CD8-positive, alpha-beta memory T cell (primary cell): ENCODE measurements at regions not wholly inside any gene's neighbourhood (a gene's known extent, or its start where the extent isn't known, plus 50 kb on each side); places are given as distances from the start of the nearest gene placed in this dataset.

Experiments
- CTCF ChIA-PET: fragments of 350-600 bp; sonication (Branson Sonifier 250); formaldehyde crosslinking; loops from one replicate; lab custom pipeline; 2021; ENCODE audit warnings: antibody characterized with exemption; lab: Charles Lee
- POLR2A ChIA-PET: fragments of 350-600 bp; sonication (Branson Sonifier 250); formaldehyde crosslinking; loops from one replicate; lab custom pipeline; 2021; ENCODE audit warnings: antibody characterized with exemption; lab: Charles Lee
- DNase-seq, 5 donors: peaks; one replicate each; pipeline versions ENCODE4 v3.0.0 to v3.0.0-alpha.2; 2020 to 2022; ENCODE audit warnings: mixed read lengths in 1 of 5
- H3K27ac ChIP-seq: one replicate; pipeline ENCODE4 v1.7.0; 2013; ENCODE audit warnings: low read depth, mild to moderate bottlenecking, low read length, moderate library complexity
- H3K27me3 ChIP-seq: 2 replicates; pipeline ENCODE4 v1.7.0; 2013; ENCODE audit warnings: low read length, mild to moderate bottlenecking; ENCODE audit not compliant: insufficient read depth, poor library complexity, severe bottlenecking
- H3K36me3 ChIP-seq: 2 replicates; pipeline ENCODE4 v1.7.0; 2013; ENCODE audit warnings: mild to moderate bottlenecking, low read length, moderate library complexity; ENCODE audit not compliant: insufficient read depth
- H3K4me1 ChIP-seq: 2 replicates; pipeline ENCODE4 v1.7.0; 2013; ENCODE audit warnings: mild to moderate bottlenecking, low read length, moderate library complexity; ENCODE audit not compliant: insufficient read depth
- H3K4me3 ChIP-seq: 2 replicates; pipeline ENCODE4 v1.7.0; 2013; ENCODE audit warnings: mild to moderate bottlenecking, low read length
- H3K9me3 ChIP-seq: 2 replicates; pipeline ENCODE4 v1.7.0; 2013; ENCODE audit warnings: mild to moderate bottlenecking, low read length
- H3K27ac Mint-ChIP-seq, 8 donors: one replicate each; pipeline ENCODE4 v1.8.0; 2020 to 2021; ENCODE audit warnings: mixed read lengths in 8 of 8, mild to moderate bottlenecking in 6 of 8, inconsistent platforms in 3 of 8, moderate library complexity in 3 of 8
- H3K27me3 Mint-ChIP-seq, 2 donors: one replicate each; pipeline ENCODE4 v1.8.0; 2020 to 2021; ENCODE audit warnings: mixed read lengths in 2 of 2, mild to moderate bottlenecking in 1 of 2, moderate library complexity in 1 of 2
- H3K36me3 Mint-ChIP-seq, 3 donors: one replicate each; pipeline ENCODE4 v1.8.0; 2020 to 2021; ENCODE audit warnings: mixed read lengths in 3 of 3, inconsistent platforms in 1 of 3, mild to moderate bottlenecking in 1 of 3
- H3K4me1 Mint-ChIP-seq, 3 donors: one replicate each; pipeline ENCODE4 v1.8.0; 2020 to 2021; ENCODE audit warnings: mixed read lengths in 3 of 3, inconsistent platforms in 1 of 3, mild to moderate bottlenecking in 1 of 3
- H3K4me3 Mint-ChIP-seq, 7 donors: one replicate each; pipeline ENCODE4 v1.8.0; 2020 to 2021; ENCODE audit warnings: mixed read lengths in 7 of 7, mild to moderate bottlenecking in 6 of 7, moderate library complexity in 4 of 7, inconsistent platforms in 2 of 7
- H3K9me3 Mint-ChIP-seq, 5 donors: one replicate each; pipeline ENCODE4 v1.8.0; 2020 to 2022; ENCODE audit warnings: mixed read lengths in 5 of 5, mild to moderate bottlenecking in 3 of 5, moderate library complexity in 2 of 5, inconsistent platforms in 1 of 5

GRCh38 chr15:91609231-91609630 lies 244.3 kb upstream of the SLCO3A1 start:
- Histone ChIP-seq H3K4me1 (no peaks in the 10 kb centered on the region), H3K4me3 (no peak overlapping the region), H3K27ac (no peak overlapping the region), H3K36me3 (no peaks in the 10 kb centered on the region), H3K9me3 (no peaks in the 10 kb centered on the region), H3K27me3 (no peaks in the 10 kb centered on the region)
- no peaks in the 10 kb centered on the region for H3K4me1 Mint-ChIP-seq
- no peak overlapping the region for H3K27ac Mint-ChIP-seq
- no peak for DNase-seq
- no peak overlapping the region for H3K4me3 Mint-ChIP-seq
- peaks cover 0 to 4% (median 0%) of the 10 kb centered on the region in 5 donors for H3K9me3 Mint-ChIP-seq
- H3K27me3 Mint-ChIP-seq, result peaks cover 1 to 14% of the 10 kb centered on the region in 2 donors
- ChIA-PET POLR2A (no interaction called here), CTCF (no interaction called here)
- no peaks in the 10 kb centered on the region for H3K36me3 Mint-ChIP-seq

- Histone ChIP-seq H3K4me1 (no peaks in the 10 kb centered on the region), H3K27ac (no peak overlapping the region), H3K9me3 (no peaks in the 10 kb centered on the region), H3K4me3 (no peak overlapping the region), H3K36me3 (no peaks in the 10 kb centered on the region), H3K27me3 (no peaks in the 10 kb centered on the region)
- Mint-ChIP-seq H3K4me1 (no peaks in the 10 kb centered on the region), H3K27ac (no peak overlapping the region), H3K27me3 (peaks cover 1 to 11% of the 10 kb centered on the region in 2 donors), H3K36me3 (no peaks in the 10 kb centered on the region), H3K4me3 (no peak overlapping the region), H3K9me3 (peaks cover 0 to 4% (median 0%) of the 10 kb centered on the region in 5 donors)
- ChIA-PET CTCF (no interaction called here), POLR2A (no interaction called here)
- DNase-seq, result no peak
These were observed 243.5 kb upstream of the SLCO3A1 start for GRCh38 chr15:91609966-91610365.

GRCh38 chr15:91611561-91612323 lies 241.8 kb upstream of the SLCO3A1 start:
- Mint-ChIP-seq H3K4me3 (no peak overlapping the region), H3K4me1 (no peaks in the 10 kb centered on the region), H3K27me3 (peaks cover 1 to 13% of the 10 kb centered on the region in 2 donors), H3K9me3 (peaks cover 0 to 5% (median 0%) of the 10 kb centered on the region in 5 donors), H3K36me3 (no peaks in the 10 kb centered on the region), H3K27ac (no peak overlapping the region)
- no peaks in the 10 kb centered on the region for H3K9me3 ChIP-seq
- no peak for DNase-seq
- H3K4me1 ChIP-seq, result no peaks in the 10 kb centered on the region
- H3K36me3 ChIP-seq, result no peaks in the 10 kb centered on the region
- H3K4me3 ChIP-seq, result no peak overlapping the region
- no peak overlapping the region for H3K27ac ChIP-seq
- POLR2A ChIA-PET, result no interaction called here
- no peaks in the 10 kb centered on the region for H3K27me3 ChIP-seq
- CTCF ChIA-PET, result no interaction called here

GRCh38 chr15:91620229-91620628 lies 233.3 kb upstream of the SLCO3A1 start:
- Mint-ChIP-seq H3K36me3 (peaks cover 0 to 4% (median 0%) of the 10 kb centered on the region in 3 donors), H3K9me3 (peaks cover 0 to 4% (median 2%) of the 10 kb centered on the region in 5 donors), H3K27me3 (peaks cover 11 to 13% of the 10 kb centered on the region in 2 donors), H3K4me1 (no peaks in the 10 kb centered on the region), H3K4me3 (no peak overlapping the region), H3K27ac (no peak overlapping the region)
- Histone ChIP-seq H3K4me3 (no peak overlapping the region), H3K4me1 (no peaks in the 10 kb centered on the region), H3K36me3 (no peaks in the 10 kb centered on the region), H3K27me3 (no peaks in the 10 kb centered on the region), H3K27ac (no peak overlapping the region), H3K9me3 (no peaks in the 10 kb centered on the region)
- POLR2A ChIA-PET, result no interaction called here
- no peak for DNase-seq
- CTCF ChIA-PET, result no interaction called here

GRCh38 chr15:91622235-91622634 lies 231.3 kb upstream of the SLCO3A1 start:
- Histone ChIP-seq H3K27me3 (no peaks in the 10 kb centered on the region), H3K4me3 (no peak overlapping the region), H3K9me3 (no peaks in the 10 kb centered on the region), H3K36me3 (no peaks in the 10 kb centered on the region), H3K4me1 (no peaks in the 10 kb centered on the region), H3K27ac (no peak overlapping the region)
- Mint-ChIP-seq H3K9me3 (peaks cover 0 to 4% (median 2%) of the 10 kb centered on the region in 5 donors), H3K4me3 (no peak overlapping the region), H3K27me3 (peaks cover 11 to 12% of the 10 kb centered on the region in 2 donors), H3K27ac (no peak overlapping the region), H3K36me3 (peaks cover 0 to 4% (median 0%) of the 10 kb centered on the region in 3 donors), H3K4me1 (no peaks in the 10 kb centered on the region)
- POLR2A ChIA-PET, result no interaction called here
- no peak for DNase-seq
- CTCF ChIA-PET, result no interaction called here

- Histone ChIP-seq H3K27me3 (no peaks in the 10 kb centered on the region), H3K4me3 (no peak overlapping the region), H3K9me3 (no peaks in the 10 kb centered on the region), H3K27ac (no peak overlapping the region), H3K36me3 (no peaks in the 10 kb centered on the region), H3K4me1 (no peaks in the 10 kb centered on the region)
- POLR2A ChIA-PET, result no interaction called here
- Mint-ChIP-seq H3K9me3 (peaks cover 0 to 4% (median 2%) of the 10 kb centered on the region in 5 donors), H3K27me3 (peaks cover 11 to 13% of the 10 kb centered on the region in 2 donors), H3K4me3 (no peak overlapping the region), H3K4me1 (no peaks in the 10 kb centered on the region), H3K27ac (no peak overlapping the region), H3K36me3 (peaks cover 0 to 4% (median 0%) of the 10 kb centered on the region in 3 donors)
- no peak for DNase-seq
- CTCF ChIA-PET, result no interaction called here
These were observed 230.7 kb upstream of the SLCO3A1 start for GRCh38 chr15:91622711-91623342.

- Mint-ChIP-seq H3K36me3 (no peaks in the 10 kb centered on the region), H3K27ac (no peak overlapping the region), H3K4me1 (no peaks in the 10 kb centered on the region), H3K4me3 (no peak overlapping the region), H3K9me3 (no peaks in the 10 kb centered on the region), H3K27me3 (peaks cover 9 to 13% of the 10 kb centered on the region in 2 donors)
- no peaks in the 10 kb centered on the region for H3K4me1 ChIP-seq
- H3K27me3 ChIP-seq, result no peaks in the 10 kb centered on the region
- no peak overlapping the region for H3K27ac ChIP-seq
- no peaks in the 10 kb centered on the region for H3K9me3 ChIP-seq
- no peak for DNase-seq
- no peak overlapping the region for H3K4me3 ChIP-seq
- no peaks in the 10 kb centered on the region for H3K36me3 ChIP-seq
- CTCF ChIA-PET, result no interaction called here
- POLR2A ChIA-PET, result no interaction called here
These were observed 229.0 kb upstream of the SLCO3A1 start for GRCh38 chr15:91624353-91624968.

GRCh38 chr15:91625506-91625905 lies 228.0 kb upstream of the SLCO3A1 start:
- Mint-ChIP-seq H3K9me3 (no peaks in the 10 kb centered on the region), H3K27me3 (peaks cover 5 to 12% of the 10 kb centered on the region in 2 donors), H3K4me3 (no peak overlapping the region), H3K36me3 (no peaks in the 10 kb centered on the region), H3K27ac (no peak overlapping the region), H3K4me1 (no peaks in the 10 kb centered on the region)
- no peaks in the 10 kb centered on the region for H3K36me3 ChIP-seq
- no peaks in the 10 kb centered on the region for H3K27me3 ChIP-seq
- CTCF ChIA-PET, result no interaction called here
- no peaks in the 10 kb centered on the region for H3K9me3 ChIP-seq
- POLR2A ChIA-PET, result no interaction called here
- H3K4me1 ChIP-seq, result no peaks in the 10 kb centered on the region
- DNase-seq, result no peak
- H3K4me3 ChIP-seq, result no peak overlapping the region
- H3K27ac ChIP-seq, result no peak overlapping the region
